ENCODE measurements at regions not wholly inside any gene's neighbourhood (a gene's known extent, or its start where the extent isn't known, plus 50 kb on each side); places are given as distances from the start of the nearest gene placed in this dataset.

DNA sequence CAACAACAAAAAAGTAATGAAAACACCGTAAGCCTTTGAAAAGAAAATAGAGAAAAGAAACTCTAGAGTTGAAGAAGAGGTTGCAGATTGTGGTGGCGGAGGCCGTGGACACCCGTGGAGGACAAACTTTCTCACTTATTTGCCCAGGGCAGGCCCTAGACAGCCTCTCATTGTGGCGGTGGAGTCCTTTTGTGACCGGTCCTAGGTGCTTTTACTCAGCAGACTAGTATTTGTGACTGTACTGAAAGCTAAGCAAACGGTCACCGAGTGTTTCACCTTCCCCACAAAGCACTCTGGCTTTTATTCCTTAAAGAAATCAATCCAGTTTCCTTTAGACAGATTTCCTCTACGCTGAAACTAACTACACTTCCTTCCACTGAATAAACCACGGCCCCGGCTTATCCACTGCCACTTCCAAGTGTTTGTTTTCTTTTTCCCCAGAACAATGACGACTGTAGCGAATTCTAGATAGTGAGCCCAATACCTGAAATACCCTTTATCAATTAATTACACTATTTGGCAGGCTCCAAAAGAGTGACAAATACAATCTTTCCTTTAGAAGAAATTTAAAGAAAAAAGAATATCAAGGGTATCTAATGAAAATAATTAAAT lies 210.2 kb upstream of the TARS1 start:
- no peak for DNase-seq (ENCODE audit: low spot score)
- TF ChIP-seq, protein P1, sequence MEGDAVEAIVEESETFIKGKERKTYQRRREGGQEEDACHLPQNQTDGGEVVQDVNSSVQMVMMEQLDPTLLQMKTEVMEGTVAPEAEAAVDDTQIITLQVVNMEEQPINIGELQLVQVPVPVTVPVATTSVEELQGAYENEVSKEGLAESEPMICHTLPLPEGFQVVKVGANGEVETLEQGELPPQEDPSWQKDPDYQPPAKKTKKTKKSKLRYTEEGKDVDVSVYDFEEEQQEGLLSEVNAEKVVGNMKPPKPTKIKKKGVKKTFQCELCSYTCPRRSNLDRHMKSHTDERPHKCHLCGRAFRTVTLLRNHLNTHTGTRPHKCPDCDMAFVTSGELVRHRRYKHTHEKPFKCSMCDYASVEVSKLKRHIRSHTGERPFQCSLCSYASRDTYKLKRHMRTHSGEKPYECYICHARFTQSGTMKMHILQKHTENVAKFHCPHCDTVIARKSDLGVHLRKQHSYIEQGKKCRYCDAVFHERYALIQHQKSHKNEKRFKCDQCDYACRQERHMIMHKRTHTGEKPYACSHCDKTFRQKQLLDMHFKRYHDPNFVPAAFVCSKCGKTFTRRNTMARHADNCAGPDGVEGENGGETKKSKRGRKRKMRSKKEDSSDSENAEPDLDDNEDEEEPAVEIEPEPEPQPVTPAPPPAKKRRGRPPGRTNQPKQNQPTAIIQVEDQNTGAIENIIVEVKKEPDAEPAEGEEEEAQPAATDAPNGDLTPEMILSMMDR (IDR thresholded peaks at IDR 0.05; ENCODE audit: borderline replicate concordance, control extremely low read depth, extremely low read depth, insufficient read depth, missing control alignments) = no peak
- in situ Hi-C loops (cut with MboI; ENCODE audit: low sequenced_read_pairs, unreplicated experiment) = no loop called here

- in situ Hi-C loops (cut with MboI; ENCODE audit: low sequenced_read_pairs, unreplicated experiment) = no loop called here
- DNase-seq (ENCODE audit: low spot score) = no peak
- TF ChIP-seq, protein P1 (IDR thresholded peaks at IDR 0.05; ENCODE audit: borderline replicate concordance, control extremely low read depth, extremely low read depth, insufficient read depth, missing control alignments) = no peak
Observed at GRCh38 chr5:33231214-33231710, 209.5 kb upstream of the TARS1 start.

GRCh38 chr5:33231935-33232334 lies 208.8 kb upstream of the TARS1 start:
- TF ChIP-seq, protein P1 (IDR thresholded peaks at IDR 0.05; ENCODE audit: borderline replicate concordance, control extremely low read depth, extremely low read depth, insufficient read depth, missing control alignments) = no peak
- in situ Hi-C loops (cut with MboI; ENCODE audit: low sequenced_read_pairs, unreplicated experiment) = no loop called here
- DNase-seq (ENCODE audit: low spot score) = no peak

DNA sequence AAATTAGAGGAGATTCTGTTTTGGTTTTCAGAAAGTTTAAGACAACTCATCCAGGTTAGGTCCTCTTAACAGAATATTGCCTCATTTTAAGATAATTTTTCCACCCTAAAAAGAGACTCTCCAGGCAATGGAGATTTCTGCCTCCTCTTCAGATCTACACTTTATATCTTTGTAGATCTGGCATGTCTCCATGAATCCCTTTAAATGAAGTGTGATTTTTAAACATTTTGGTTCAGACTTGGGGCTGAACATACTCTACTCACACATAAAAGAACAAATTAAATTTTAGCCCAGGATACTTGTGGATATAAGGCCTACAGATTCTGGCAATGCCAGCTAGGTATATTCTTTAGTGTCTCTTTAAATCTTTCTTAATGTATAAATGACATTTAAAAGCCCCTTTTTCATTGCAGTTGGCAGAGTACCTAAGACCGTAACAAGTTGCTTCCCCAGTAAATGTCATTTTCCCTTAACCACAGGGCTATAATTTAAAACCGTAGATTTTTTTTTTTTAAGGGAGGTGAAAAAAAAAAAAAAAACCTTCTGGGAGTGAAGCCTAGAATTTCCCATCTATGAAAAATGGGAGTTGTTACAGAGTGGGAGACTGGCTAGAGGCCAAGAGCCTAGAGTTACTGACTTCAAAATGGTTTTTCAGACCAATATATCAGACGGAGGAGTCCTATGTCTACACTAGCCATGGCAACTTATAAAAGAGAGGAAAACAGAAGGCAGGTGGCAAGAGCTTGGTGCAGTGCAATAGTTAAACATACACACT lies 207.8 kb upstream of the TARS1 start:
- DNase-seq (ENCODE audit: low spot score) = no peak
- in situ Hi-C loops (cut with MboI; ENCODE audit: low sequenced_read_pairs, unreplicated experiment) = no loop called here
- TF ChIP-seq, protein P1 (IDR thresholded peaks at IDR 0.05; ENCODE audit: borderline replicate concordance, control extremely low read depth, extremely low read depth, insufficient read depth, missing control alignments) = no peak

- in situ Hi-C loops (cut with MboI; ENCODE audit: low sequenced_read_pairs, unreplicated experiment) = no loop called here
- TF ChIP-seq, protein P1 (IDR thresholded peaks at IDR 0.05; ENCODE audit: borderline replicate concordance, control extremely low read depth, extremely low read depth, insufficient read depth, missing control alignments) = no peak
- DNase-seq (ENCODE audit: low spot score) = no peak
Observed at GRCh38 chr5:33235304-33235703, 205.5 kb upstream of the TARS1 start.

DNA sequence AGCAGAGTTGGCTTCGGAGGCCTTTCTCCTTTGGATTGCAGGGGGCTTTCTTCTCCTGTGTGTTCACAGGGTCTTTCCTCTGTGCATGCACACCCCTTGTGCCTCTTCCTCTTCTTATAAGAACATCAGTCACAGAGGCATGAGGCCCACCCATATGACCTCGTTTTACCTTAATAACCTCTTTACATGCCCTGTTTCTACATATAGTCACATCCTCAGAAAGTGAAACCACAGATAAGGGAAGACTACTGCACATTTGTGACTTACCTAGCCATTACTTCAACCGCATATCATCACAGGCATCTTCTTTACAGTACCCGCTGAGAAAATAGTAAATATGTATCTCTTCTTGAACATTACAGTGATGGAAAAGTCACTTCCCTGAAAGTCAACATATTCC lies 204.9 kb upstream of the TARS1 start:
- TF ChIP-seq, protein P1 (IDR thresholded peaks at IDR 0.05; ENCODE audit: borderline replicate concordance, control extremely low read depth, extremely low read depth, insufficient read depth, missing control alignments) = no peak
- in situ Hi-C loops (cut with MboI; ENCODE audit: low sequenced_read_pairs, unreplicated experiment) = no loop called here
- DNase-seq (ENCODE audit: low spot score) = no peak
